HG03442 (cell line): ENCODE measurements at regions not wholly inside any gene's neighbourhood (a gene's known extent, or its start where the extent isn't known, plus 50 kb on each side); places are given as distances from the start of the nearest gene placed in this dataset.
A peak's percentile ranks its signal among the peaks of the same experiment; 100 is the strongest.

Source experiments
- ATAC-seq: cut with Tn5 transposase; IDR thresholded peaks from one replicate; pipeline ENCODE4 v1.9.1; 2021; ENCODE audit warnings: mild to moderate bottlenecking, moderate library complexity; ENCODE audit not compliant: unreplicated experiment

- peak; percentile 58 for ATAC-seq
These were observed 160.8 kb upstream of the TLE3 start for GRCh38 chr15:70258369-70259027.

- no peak for ATAC-seq
These were observed 160.0 kb upstream of the TLE3 start for GRCh38 chr15:70257573-70258248.

GRCh38 chr15:70257047-70257446 is 159.3 kb upstream of the TLE3 start:
- ATAC-seq = no peak

DNA sequence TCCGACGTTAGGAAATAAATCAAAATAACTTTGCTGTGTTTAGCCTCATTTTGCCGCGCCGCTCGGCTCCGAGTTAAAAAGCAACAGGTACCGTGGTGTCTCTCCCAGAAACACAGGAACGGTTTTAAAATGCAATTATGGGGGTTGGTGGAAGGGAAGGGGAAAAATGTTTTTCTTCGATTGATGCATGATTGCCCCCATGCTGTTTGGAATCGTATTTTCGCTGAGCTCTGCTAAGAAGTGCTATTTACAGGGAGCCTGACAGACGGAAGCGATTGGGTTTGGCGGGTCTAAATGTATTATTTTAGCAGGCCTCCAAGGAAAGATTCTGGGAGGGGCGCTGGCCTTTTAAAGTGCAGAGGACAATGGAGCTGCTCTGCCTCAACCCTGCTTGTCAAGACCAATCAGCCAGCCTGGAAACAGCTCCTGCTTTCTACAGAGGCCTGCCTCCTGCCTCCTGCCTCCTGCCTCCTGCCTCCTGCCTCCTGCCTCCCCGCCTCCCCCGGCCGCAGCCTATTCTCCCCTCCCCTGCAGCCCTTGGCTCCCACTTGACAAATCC is 156.7 kb upstream of the TLE3 start:
- ATAC-seq = no peak

DNA sequence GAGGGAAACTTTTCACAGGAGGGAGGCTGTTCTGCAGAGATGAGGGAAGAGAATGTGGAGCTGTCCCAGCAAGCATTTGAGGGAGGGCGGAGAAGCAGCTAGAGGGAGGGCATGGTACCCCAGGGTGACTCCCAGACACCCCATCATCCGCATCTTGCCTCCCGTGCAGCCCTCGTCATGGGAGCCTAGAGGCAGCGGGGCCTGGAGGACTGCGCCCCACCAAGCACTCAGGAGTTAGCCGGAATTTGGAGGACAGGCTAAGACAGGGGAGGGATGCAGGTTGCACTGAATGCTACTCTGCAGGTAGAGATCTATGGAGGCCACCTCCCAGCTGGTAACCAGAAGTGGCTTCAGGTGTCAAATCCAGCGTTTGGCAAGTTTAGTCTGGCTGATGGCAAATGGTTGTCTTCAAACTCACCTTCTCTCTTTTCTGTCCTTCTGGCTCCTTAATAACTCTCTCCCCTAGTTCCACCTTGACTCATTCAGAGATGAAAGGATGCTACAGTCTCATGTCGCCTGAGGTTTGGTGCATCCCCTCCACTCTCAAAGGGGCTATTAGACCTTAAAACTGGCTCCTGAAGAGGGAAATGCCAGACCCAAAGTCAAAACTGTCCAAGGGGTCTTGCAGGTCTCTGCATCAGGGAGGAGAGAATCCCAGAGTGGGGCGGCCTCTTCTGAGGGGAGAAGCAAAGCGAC is 155.9 kb upstream of the TLE3 start:
- no peak for ATAC-seq

DNA sequence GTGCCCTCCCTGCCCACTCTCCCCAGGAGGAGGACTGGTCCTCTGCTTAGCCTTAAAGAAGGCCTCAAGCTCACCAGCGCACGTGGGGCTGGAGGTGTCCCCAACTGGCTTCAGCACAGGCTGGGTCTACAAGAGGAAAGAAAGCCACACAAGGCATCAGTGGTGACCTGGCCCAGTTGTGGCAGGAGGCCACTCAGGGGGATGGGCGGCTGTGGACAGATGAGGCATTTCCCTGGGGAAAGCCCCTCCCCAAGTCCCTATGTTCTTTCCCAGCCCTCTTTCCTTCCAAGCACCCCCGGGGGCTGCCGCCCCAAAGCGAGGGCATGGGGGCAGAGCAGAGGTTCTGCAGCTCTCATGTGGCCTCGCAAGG is 155.2 kb upstream of the TLE3 start:
- no peak for ATAC-seq

DNA sequence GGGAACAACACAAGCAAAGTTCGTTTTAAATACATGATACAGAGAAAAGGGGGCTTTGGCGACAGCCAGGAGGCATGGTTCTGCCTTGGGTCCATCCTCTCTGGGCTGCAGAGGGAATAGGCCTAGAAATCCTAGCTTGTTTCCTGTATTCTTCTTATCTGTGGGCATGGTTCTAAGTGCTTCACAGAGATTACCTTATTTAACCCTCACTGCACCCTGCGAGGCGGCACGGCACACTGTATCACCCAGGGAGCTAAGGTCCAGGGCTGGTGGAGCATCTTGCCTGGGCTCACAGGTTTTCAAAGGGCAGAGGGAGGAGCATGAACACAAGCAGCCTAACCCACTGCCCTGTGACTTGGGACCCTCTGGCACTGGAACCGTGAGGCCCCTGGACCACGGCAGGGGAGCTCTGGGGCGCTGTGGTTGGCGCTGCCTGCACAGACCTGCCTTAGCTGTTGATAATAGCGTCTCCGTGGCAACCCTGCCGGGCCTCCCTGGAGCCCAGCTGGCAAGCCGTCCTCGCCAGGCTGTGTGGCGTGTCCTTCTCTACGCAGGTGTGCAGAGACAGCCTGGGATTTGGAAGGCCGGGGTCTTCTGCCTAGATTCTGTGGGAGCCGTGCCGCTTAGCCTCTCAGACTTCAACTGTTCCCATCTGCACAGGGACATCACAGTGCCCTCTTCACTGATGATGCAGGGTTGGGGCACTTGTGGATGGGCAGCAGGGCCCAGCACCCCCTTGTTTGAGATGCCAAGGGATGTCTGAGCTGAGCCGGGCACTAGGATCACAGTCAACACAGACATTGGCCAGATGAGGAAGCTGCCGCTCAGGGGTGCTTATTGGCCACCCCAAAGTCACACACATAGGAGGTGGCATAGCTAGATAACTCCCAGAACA is 154.6 kb upstream of the TLE3 start:
- ATAC-seq = no peak

DNA sequence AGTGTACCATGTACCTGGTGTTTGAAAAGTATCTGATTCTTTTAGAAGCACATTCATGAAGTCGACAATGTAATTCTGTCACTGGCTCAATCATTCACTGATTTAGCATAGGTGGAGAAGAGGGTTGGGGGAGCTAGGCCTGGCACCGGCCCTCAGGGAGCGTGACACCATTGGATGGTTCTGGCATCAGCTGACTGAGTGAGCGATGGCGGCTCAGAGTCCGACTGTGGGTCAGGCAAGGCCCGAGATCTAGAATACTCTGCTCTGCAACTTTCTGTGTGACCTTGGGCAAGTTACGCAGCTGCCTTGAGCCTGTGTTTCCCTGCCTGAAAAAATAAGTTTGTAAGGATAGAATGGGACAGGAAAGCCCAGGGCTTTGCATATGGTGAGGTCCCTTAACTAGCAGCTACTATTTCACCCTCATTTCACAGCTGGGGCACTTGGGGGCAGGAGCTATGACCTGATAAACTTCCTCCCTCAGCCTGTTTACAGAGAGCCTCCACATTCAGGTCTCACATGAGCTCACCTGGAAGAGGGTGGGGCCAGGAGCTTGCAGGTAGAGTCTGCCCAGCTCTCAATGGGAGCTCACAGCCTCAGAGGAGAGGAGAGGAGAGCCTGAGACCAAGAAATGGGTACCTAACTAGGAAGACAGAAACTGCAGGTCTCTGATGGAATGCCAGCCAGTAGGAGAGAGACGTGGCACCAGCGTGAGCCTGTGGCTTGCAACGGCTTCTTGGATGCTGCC is 153.7 kb upstream of the TLE3 start:
- ATAC-seq = no peak

- no peak for ATAC-seq
These were observed 152.8 kb upstream of the TLE3 start for GRCh38 chr15:70250208-70251201.

DNA sequence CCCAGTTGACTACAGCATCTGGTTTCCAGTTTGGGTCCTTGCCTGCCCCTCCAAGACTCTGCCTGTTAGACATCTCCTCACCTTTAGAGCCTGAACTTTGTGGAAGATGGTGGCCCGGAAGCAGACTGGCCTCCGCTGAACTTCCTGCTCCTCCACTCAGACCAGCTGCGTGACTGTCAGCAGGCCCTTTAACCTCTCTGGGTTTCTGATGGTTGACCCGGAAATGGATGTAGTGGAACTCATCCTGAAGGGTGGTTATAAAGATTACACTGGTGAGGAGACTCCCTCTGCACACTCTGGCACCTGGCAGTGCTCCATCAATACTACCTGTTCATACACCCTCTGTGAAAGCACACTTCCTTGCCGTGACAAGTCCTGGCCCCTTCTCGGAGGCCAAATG is 151.9 kb upstream of the TLE3 start:
- ATAC-seq = no peak

DNA sequence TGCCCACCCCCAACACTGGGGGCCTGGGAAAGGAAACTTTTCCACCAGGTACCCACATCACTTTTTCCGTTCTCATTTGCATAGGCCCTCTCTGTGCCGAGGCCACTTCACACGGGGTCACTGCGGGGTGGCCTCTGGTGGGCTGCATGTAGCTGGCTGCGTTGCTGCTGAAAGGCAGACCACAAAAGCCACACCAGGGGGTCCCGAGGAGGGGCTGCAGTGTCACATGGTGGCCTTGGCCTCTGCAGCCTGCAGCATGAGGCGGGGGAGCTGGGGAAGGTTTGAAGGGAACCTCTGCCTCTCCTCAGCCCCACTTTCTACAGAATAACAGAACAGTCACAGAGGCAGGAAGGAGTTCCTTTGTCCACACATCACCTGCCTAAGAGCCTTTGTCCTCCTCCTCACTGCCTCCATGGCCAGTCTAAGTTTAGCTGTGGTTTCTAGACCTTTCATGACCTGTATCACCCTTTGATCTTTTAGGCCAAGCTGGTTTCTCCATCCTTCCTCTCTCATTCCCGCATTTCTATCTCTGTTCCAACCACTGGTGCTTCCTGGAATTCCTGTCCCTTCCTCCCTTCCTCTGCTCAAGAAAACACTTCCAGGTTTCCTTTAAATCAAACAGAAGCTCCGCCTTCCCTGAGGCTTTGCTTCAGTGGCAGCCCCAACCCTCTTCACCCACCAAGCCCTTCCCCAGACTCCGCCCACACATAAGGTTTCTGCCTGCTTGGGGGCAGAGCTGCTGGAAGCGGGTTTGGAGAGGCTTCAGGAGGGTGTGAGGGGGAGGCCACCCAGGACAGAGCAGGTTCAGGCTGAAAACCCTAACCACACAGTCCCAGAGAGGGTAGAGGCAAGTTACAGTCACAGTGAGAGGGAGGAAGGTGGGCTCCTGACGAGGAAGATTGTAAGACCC is 150.7 kb upstream of the TLE3 start:
- no peak for ATAC-seq

DNA sequence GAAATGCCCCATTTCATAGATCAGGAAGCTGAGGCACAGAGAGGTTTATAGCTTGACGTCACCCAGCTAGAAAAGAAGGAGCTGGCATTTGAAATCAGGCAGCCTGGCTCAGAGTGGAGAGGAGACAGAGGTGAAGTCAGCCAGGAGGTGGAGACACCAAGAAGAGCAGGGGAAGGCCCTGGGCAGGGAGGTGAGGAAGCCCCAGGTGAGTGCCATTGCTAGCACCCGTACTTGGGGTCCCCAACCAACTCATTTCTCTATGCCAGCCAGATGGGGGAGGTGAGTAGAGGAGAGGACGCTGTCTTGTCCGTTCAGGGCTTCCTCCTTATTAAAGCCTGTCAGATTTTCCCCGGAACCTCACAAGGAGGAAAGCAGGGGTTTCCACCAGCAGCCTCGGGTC is 149.6 kb upstream of the TLE3 start:
- ATAC-seq = no peak

GRCh38 chr15:70246623-70247220 is 149.0 kb upstream of the TLE3 start:
- ATAC-seq = no peak

DNA sequence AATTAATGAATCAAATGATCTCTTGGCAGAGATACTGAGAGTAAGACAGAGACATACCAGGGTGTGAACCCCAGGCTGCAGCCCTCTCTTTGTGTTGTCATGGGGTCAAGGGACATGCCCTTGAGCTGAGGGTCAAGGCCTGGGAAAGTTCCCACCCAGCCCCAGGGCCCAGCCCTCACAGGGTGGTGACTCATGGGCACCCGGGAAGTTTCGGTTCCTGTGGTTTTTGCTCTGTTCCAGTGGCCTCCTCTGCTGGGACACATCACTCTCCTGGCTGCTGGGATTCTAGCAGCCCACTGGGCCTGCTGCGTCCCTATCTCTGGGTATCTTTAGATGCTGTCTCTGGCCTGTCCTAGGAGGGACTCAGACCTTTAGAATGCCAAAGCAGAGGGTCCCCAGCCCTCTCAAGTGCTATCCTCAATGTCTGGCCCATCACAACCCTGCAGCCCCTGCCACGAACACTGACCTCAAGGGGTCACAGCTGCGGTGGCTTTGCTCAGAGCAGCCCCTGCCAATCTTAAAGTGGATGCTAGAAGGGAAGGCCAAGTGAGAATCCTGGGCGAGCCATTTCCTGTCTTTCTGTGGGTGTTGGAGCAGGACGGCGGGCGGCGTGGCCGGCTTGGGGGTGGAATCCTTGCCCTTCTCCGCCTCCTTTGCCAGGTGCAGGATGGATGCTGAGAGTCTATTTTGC is 148.4 kb upstream of the TLE3 start:
- ATAC-seq = no peak

DNA sequence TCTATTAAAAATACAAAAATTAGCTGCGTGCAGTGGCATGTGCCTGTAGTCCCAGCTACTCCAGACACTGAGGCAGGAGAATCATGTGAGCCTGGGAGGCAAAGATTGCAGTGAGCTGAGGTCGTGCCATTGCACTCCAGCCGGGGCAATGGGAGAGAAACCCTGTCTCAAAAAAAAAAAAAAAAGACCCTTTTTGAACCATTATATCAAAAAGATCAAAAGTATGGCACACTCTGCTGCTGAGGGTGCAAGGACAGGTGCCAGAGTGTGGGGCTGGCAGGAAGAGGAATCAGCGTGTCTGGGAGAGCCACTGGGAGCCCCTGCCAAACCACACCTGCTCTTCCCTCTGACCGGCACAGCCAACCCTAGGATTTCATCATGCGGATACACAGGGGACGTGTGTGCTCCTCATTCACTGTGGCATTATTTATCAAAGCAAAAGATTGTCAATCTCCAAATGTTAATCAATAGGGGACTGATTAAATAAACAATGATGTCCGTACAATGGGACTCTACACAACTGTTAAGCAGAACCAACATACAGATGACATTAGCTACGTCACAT is 147.3 kb upstream of the TLE3 start:
- no peak for ATAC-seq

DNA sequence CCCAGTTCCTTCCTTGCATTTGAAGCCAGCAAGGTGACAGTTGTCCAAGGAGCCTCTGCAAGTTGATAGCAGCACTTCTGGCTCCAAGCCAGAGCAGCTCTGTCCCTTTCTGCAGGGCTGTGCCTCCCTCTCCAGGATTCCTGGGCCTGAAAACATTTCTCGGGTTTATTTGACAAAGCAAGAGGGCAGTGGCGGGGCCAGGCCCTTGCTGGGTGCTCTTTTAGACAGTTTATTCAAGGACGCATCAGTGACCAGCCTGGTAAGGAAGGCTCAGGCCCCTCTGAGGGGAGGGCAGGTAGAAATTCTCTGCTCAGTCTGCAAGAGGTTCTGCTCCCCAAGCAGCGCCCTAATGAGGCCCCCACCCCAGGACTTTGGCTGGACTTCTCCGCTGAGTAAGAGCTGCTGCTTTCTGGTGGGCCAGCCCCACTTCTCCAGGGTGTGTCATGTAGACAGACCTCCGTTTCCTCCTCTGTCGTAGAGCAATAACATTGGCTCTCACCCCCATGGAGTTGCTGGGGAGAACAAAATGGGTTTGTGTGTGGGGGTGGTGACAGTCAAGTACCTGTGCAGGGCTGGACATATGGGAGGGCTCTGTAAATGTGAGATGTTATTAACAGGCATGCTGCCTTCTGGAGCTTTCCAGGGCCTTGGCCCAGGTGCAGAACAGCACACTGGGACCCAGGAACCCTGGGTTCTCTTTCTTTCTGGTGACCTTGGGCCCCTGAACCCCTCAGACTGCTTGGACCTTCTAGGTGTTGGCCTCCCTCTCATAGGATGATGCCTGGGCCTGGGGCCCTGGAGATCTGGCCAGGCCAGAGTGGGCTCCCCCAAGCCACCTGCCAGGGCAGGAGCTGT is 146.2 kb upstream of the TLE3 start:
- ATAC-seq = no peak
